Progenitor cell of endocrine pancreas (in vitro differentiated cells): ENCODE measurements at regions not wholly inside any gene's neighbourhood (a gene's known extent, or its start where the extent isn't known, plus 50 kb on each side); places are given as distances from the start of the nearest gene placed in this dataset.

Experiments used
- DNase-seq: peaks from one replicate; pipeline ENCODE4 v3.0.0; 2021; ENCODE audit warnings: low spot score; ENCODE audit not compliant: unreplicated experiment
- H3K27ac Mint-ChIP-seq: 2 replicates; pipeline ENCODE4 v1.8.0; 2021; ENCODE audit warnings: mild to moderate bottlenecking, moderate library complexity, mixed read lengths
- H3K27me3 Mint-ChIP-seq: 2 replicates; pipeline ENCODE4 v1.8.0; 2021; ENCODE audit warnings: mixed read lengths
- H3K36me3 Mint-ChIP-seq: 2 replicates; pipeline ENCODE4 v1.8.0; 2022; ENCODE audit warnings: mixed read lengths; ENCODE audit not compliant: insufficient read depth
- H3K4me1 Mint-ChIP-seq: 2 replicates; pipeline ENCODE4 v1.8.0; 2021; ENCODE audit warnings: low read depth, mixed read lengths
- H3K4me3 Mint-ChIP-seq: 2 replicates; pipeline ENCODE4 v1.8.0; 2021; ENCODE audit warnings: low read depth, mild to moderate bottlenecking, moderate library complexity, mixed read lengths
- H3K9me3 Mint-ChIP-seq: 2 replicates; pipeline ENCODE4 v1.8.0; 2021; ENCODE audit warnings: low read depth, mixed read lengths
- CTCF ChIP-seq: fragments of 200-600 bp; sonication (generic); IDR thresholded peaks from one replicate; pipeline ENCODE4 v1.5.0; 2021; ENCODE audit warnings: antibody characterized with exemption, mild to moderate bottlenecking; ENCODE audit not compliant: unreplicated experiment

- no peak overlapping the region for H3K27ac Mint-ChIP-seq
- H3K4me3 Mint-ChIP-seq = no peak overlapping the region
Observed at GRCh38 chr3:72536206-72536877, 311.9 kb downstream of the SHQ1 start.

DNA sequence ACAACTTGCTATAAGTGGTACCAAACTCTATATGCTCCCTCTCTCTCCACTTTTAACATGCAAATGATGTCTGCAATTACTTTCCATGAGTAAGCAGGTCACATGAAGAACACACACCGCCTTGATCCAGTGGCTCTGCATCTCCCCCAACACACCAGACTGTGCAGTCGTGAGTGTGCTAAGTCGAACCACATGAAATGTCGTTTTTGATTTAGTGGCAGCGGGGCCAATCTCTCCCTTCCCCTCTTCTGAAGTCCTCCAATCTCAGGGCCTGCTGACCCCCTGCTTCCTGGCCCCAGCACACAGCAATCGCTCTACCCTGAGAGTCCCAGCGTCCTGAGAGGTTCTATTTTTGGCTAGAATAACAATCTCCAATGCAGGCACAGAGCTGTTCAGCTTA is 312.5 kb downstream of the SHQ1 start:
- Mint-ChIP-seq H3K36me3 (no peaks in the 10 kb centered on the region), H3K9me3 (peaks cover 3% of the 10 kb centered on the region), H3K4me1 (no peaks in the 10 kb centered on the region), H3K27me3 (peaks cover 13% of the 10 kb centered on the region), H3K27ac (no peak overlapping the region), H3K4me3 (no peak overlapping the region)
- DNase-seq = no peak
- TF ChIP-seq CTCF = no peak

More at GRCh38 chr3:72536206-72536877, 311.9 kb downstream of the SHQ1 start:
- H3K27me3 Mint-ChIP-seq = peaks cover 13% of the 10 kb centered on the region
- H3K9me3 Mint-ChIP-seq = no peaks in the 10 kb centered on the region
- DNase-seq = no peak
- H3K36me3 Mint-ChIP-seq = no peaks in the 10 kb centered on the region
- no peaks in the 10 kb centered on the region for H3K4me1 Mint-ChIP-seq
- no peak for TF ChIP-seq CTCF

- Mint-ChIP-seq H3K9me3 (peaks cover 4% of the 10 kb centered on the region), H3K4me3 (no peak overlapping the region), H3K27ac (peak overlapping the region; percentile 42), H3K27me3 (peaks cover 13% of the 10 kb centered on the region), H3K36me3 (no peaks in the 10 kb centered on the region), H3K4me1 (no peaks in the 10 kb centered on the region)
- TF ChIP-seq CTCF = no peak
- DNase-seq = no peak
Observed at GRCh38 chr3:72533591-72534473, 314.4 kb downstream of the SHQ1 start.

DNA sequence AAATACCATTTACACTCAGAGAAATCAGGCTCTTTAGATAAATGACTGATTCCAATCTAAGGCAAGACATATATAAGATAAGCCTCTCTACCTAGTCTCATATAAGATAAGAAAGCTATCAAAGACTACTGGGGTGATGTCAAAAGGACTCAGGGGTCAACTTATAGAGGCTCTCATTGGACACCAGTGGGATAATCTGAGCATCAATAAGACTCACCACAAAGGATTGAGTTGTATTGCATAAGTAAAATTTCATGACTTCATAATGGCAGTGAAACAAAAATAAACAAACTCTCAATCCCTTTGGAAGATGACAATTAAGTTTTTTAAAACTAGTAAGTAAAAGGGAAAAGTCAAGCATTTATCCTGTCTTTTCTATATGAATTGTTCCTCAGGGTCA is 317.8 kb downstream of the SHQ1 start:
- Mint-ChIP-seq H3K4me1 (no peaks in the 10 kb centered on the region), H3K36me3 (no peaks in the 10 kb centered on the region), H3K27me3 (peaks cover 7% of the 10 kb centered on the region), H3K4me3 (no peak overlapping the region), H3K27ac (no peak overlapping the region), H3K9me3 (peaks cover 4% of the 10 kb centered on the region)
- no peak for TF ChIP-seq CTCF
- DNase-seq = no peak

GRCh38 chr3:72529081-72529480 is 319.2 kb downstream of the SHQ1 start:
- H3K4me1 Mint-ChIP-seq = peaks cover under 1% of the 10 kb centered on the region
- DNase-seq = no peak
- peaks cover 7% of the 10 kb centered on the region for H3K27me3 Mint-ChIP-seq
- H3K36me3 Mint-ChIP-seq = no peaks in the 10 kb centered on the region
- no peak overlapping the region for H3K27ac Mint-ChIP-seq
- no peak overlapping the region for H3K4me3 Mint-ChIP-seq
- H3K9me3 Mint-ChIP-seq = peaks cover 4% of the 10 kb centered on the region
- TF ChIP-seq CTCF = no peak
